Esophagus (tissue), 2 donors: ENCODE measurements at regions not wholly inside any gene's neighbourhood (a gene's known extent, or its start where the extent isn't known, plus 50 kb on each side); places are given as distances from the start of the nearest gene placed in this dataset.
"Not testable (repeated sequence)": the region's sequence is repeated elsewhere in the genome, so short reads cannot be mapped to it uniquely, and the experiment has no call there.

Experiments
- H3K27ac ChIP-seq, 2 donors: one replicate each; pipeline ENCODE4 v1.5.1; 2013; ENCODE audit warnings: low read depth in 2 of 2, mild to moderate bottlenecking in 2 of 2, inconsistent platforms in 1 of 2, low read length in 1 of 2, moderate library complexity in 1 of 2
- H3K27me3 ChIP-seq, 2 donors: one replicate each; pipeline ENCODE4 v1.6.1; 2013; ENCODE audit warnings: low read length in 2 of 2, control low read depth in 1 of 2, mild to moderate bottlenecking in 1 of 2; ENCODE audit not compliant: insufficient read depth in 2 of 2, control insufficient read depth in 1 of 2
- H3K36me3 ChIP-seq, 2 donors: one replicate each; pipeline ENCODE4 v1.6.1; 2013; ENCODE audit warnings: low read length in 1 of 2; ENCODE audit not compliant: control insufficient read depth in 2 of 2, insufficient read depth in 2 of 2
- H3K4me1 ChIP-seq, 2 donors: one replicate each; pipeline ENCODE4 v1.6.1; 2013; ENCODE audit warnings: low read length in 1 of 2; ENCODE audit not compliant: control insufficient read depth in 2 of 2, insufficient read depth in 2 of 2
- H3K4me3 ChIP-seq, 2 donors: one replicate each; pipeline ENCODE4 v1.5.1; 2013; ENCODE audit warnings: low read length in 2 of 2, mild to moderate bottlenecking in 2 of 2, low read depth in 1 of 2, moderate library complexity in 1 of 2
- H3K9me3 ChIP-seq, 2 donors: one replicate each; pipeline ENCODE4 v1.6.1; 2013; ENCODE audit warnings: mild to moderate bottlenecking in 2 of 2, low read depth in 1 of 2, low read length in 1 of 2, moderate library complexity in 1 of 2; ENCODE audit not compliant: control insufficient read depth in 2 of 2, insufficient read depth in 1 of 2
- WGBS, 2 donors: extraction: QIAGEN DNeasy Blood & Tissue Kit; methylation state at CpG; one replicate each; pipeline ENCODE4 v1.1.7; 2013; 5-methylcytosine and 5-hydroxymethylcytosine counted together
- donor health status: healthy with polysubstance abuse.
- donor health status: Bipolar disorder and iron deficiency.

DNA sequence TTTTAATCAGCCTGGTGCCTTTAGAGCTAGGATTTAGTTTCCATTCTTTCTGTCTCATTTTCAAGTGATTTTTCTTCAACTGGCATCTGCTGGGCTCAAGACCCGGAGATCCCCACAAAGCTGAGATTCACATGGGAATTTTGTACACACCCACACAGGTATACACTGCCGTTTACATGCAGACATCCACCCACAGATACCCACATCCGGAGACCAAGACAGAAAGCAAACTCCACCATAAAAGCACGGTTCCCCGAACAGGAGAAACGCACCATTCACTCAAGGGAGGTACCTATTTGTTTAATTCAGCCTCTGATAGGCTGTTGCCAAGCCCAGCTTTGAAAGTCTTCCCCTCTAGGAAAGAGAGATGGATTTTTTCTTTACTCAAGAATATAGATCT, 87.2 kb downstream of the ART5 start:
- not testable (repeated sequence) for H3K27ac ChIP-seq, H3K9me3 ChIP-seq
- WGBS, 2 donors: 30 to 31% methylated on average over 6 of the region's 6 CpGs

DNA sequence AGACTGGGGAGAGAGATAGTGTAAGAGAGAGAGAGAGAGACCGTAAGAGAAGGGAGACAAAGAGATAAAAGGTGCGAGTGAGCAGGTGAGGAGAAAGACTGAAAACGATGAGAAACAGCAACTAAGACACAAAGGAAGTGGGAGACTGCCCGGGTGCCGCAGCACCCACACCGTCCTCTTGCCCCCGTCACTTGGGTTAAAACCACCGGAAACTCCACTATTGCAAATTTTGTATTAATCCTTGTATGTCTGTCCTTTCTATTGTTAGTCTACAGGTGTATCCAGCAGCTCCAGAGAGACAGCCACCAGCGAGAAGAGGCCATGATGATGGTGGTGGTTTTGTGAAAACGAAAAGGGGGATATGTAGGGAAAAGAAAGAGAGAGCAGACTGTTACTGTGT, 96.8 kb downstream of the ART5 start:
- not testable (repeated sequence) for H3K9me3 ChIP-seq, H3K4me1 ChIP-seq, H3K27me3 ChIP-seq, H3K27ac ChIP-seq, H3K36me3 ChIP-seq, H3K4me3 ChIP-seq
- WGBS, 2 donors: 83 to 85% methylated on average over 10 of the region's 10 CpGs

More for the DNA sequence above, 87.2 kb downstream of the ART5 start:
- not testable (repeated sequence) for H3K4me3 ChIP-seq, H3K4me1 ChIP-seq, H3K27me3 ChIP-seq, H3K36me3 ChIP-seq

DNA sequence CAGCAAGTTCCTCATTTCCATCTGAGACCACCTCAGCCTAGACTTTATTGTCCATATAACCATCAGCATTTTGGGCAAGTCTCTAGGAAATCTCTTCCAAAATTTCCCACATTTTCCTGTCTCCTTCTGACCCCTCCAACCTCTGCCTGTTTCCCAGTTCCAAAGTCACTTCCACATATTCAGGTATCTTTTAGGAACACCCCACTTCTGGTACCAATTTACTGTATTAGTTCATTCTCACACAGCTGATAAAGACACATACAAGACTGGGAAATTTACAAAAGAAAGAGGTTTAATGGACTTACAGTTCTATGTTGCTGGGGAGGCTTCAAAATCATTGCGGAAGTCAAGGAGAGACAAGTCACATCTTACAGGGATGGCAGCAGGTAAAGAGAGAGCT, 103.6 kb downstream of the ART5 start:
- H3K9me3 ChIP-seq, H3K27me3 ChIP-seq, H3K27ac ChIP-seq, H3K4me3 ChIP-seq, H3K36me3 ChIP-seq, H3K4me1 ChIP-seq: not testable (repeated sequence)
- 100% methylated on average over 1 of the region's 1 CpG for WGBS, 2 donors

DNA sequence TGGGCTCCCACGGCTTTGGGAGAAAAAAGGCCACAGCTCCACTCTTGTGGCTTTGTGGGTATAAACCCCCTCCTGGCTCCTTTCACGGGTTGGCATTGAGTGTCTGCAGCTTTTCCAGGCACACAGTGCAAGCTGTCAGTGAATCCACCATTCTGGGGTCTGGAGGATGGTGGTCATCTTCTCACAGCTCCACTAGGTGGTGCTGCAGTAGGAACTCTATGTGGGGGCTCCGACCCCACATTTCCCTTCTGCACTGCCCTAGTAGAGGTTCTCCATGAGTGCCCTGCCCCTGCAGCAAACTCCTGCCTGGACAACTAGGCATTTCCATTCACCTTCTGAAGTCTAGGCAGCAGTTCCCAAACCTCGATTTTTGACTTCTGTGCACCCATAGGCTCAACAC, 104.5 kb downstream of the ART5 start:
- not testable (repeated sequence) for H3K27me3 ChIP-seq, H3K36me3 ChIP-seq, H3K4me3 ChIP-seq, H3K27ac ChIP-seq, H3K4me1 ChIP-seq, H3K9me3 ChIP-seq
- 61 to 68% methylated on average over 4 of the region's 4 CpGs for WGBS, 2 donors

DNA sequence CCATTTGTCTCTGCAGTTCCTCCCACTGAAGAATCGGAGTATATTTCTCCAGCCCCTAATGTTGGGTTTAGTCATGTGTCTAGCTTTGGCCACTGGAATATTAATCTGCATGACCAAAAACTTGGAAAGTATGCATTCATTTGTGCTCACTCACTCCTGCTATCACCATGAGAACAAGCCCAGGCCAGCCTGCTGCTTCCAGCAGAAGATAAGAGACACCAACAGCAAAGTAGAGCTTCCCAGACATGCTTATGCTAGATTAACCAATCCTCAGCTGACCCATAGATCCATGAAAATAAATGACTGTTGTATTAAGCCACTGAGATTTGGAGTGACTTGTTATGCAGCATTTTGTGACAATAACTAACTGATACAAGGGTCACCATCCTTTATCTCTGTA, 108.8 kb downstream of the ART5 start:
- H3K4me1 ChIP-seq, H3K27me3 ChIP-seq, H3K4me3 ChIP-seq, H3K9me3 ChIP-seq, H3K27ac ChIP-seq, H3K36me3 ChIP-seq: not testable (repeated sequence)
- WGBS, 2 donors: 100% methylated on average over 1 of the region's 1 CpG

DNA sequence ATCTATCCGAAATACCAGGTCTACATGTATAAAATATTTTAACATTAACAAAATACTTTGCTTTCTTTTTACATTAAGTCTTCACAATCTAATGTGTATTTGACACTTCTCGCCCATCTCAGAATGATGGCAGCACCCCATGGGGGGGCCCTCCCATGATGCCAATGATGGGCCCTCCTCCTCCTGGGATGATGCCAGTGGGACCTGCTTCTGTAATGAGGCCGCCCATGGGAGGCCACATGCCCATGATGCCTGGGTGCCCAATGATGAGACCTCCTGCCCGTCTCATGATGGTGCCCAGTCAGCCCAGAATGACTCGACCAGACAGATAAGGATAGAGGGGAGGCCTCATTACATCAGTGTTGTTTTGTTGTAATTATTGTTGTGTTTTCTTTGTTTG, 110.5 kb downstream of the ART5 start:
- H3K4me3 ChIP-seq, H3K9me3 ChIP-seq, H3K36me3 ChIP-seq, H3K27ac ChIP-seq, H3K27me3 ChIP-seq, H3K4me1 ChIP-seq: not testable (repeated sequence)
- 87 to 93% methylated on average over 5 of the region's 5 CpGs for WGBS, 2 donors

DNA sequence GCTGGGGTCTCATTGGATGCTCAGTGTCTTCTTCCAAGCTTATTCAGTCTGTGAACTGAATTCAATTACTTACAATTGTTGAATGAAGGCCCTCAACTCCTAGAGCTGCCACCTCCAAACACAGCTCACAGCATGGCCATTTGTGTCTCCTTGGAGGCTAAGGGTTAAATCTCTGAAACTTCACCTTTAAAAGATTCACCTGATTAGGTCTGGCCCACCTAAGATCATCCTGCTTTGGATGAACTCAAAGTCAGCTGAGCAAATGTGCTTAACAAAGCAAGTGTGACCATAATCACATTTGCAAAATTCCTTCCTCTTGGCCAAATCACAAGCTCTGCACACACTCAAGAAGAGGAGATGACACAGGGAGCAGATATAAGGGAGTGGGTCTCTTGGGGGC, 118.2 kb downstream of the ART5 start:
- not testable (repeated sequence) for H3K27me3 ChIP-seq, H3K36me3 ChIP-seq, H3K4me1 ChIP-seq, H3K4me3 ChIP-seq, H3K27ac ChIP-seq, H3K9me3 ChIP-seq

DNA sequence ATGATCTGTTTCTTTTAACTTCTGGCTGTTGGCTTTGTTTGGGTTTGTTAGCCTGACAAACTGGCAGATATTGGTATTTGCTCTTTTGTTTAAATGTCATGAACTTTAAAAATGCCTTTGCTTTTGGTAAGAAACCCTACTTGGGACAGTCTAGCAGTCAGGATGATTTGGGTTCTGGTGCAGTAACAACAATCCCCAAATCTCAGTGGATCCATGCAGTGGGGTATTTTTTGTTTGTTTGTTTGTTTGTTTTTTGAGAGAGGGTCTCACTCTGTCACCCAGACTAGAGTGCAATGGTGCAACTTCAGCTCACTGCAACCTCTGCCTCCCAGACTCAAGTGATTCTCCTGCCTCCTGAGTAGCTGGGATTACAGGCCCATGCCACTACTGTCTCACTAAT, 120.9 kb downstream of the ART5 start:
- not testable (repeated sequence) for H3K27ac ChIP-seq, H3K9me3 ChIP-seq

DNA sequence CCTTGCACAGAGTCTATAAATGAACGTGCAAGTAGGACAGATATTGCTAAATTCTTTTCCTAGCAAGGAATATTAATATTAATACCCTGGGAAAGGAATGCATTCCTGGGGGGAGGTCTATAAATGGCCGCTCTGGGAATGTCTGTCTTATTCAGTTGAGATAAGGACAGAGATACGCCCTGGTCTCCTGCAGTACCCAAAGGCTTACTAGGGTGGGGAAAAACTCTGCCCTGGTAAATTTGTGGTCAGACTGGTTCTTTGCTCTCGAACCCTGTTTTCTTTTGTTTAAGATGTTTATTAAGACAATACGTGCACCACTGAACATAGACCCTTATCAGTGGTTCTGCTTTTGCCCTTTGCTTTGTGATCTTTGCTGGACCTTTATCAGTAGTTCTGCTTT, 122.0 kb downstream of the ART5 start:
- H3K36me3 ChIP-seq, H3K9me3 ChIP-seq, H3K27ac ChIP-seq, H3K27me3 ChIP-seq, H3K4me1 ChIP-seq, H3K4me3 ChIP-seq: not testable (repeated sequence)
- WGBS, 2 donors: 68 to 83% methylated on average over 5 of the region's 5 CpGs

More for the DNA sequence above, 120.9 kb downstream of the ART5 start:
- not testable (repeated sequence) for H3K4me1 ChIP-seq, H3K4me3 ChIP-seq, H3K27me3 ChIP-seq, H3K36me3 ChIP-seq

DNA sequence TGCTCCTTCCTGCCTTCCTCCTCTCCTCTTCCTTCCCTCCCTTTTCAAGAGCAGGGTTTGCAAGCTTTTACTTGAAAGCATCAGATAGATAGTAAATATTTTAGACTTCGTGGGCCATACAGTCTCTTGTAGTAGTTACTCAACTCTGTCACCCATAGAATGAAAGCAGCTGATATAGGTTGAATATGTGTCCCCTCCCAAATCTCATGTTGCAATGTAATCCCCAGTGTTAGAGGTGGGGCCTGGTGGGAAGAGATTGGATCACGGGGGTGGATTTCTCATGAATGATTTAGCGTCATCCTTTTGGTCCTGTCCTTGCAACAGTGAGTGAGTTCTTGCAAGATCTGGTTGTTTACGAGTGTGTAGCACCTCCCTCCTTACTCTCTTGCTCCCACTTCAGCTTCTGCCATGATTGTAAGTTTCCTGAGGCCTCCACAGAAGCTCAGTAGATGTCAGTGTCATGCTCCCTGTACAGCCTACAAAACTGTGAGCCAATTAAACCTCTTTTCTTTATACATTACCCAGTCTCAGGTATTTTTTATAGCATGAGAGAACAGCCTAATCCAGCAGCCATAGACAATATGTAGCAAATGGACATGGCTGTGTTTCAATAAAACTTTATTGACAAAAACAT, 124.7 kb downstream of the ART5 start:
- H3K27me3 ChIP-seq, H3K9me3 ChIP-seq, H3K4me1 ChIP-seq, H3K36me3 ChIP-seq, H3K4me3 ChIP-seq, H3K27ac ChIP-seq: not testable (repeated sequence)
- WGBS, 2 donors: 79 to 82% methylated on average over 4 of the region's 4 CpGs
